ENCODE measurements at regions not wholly inside any gene's neighbourhood (a gene's known extent, or its start where the extent isn't known, plus 50 kb on each side); places are given as distances from the start of the nearest gene placed in this dataset.

GRCh38 chr2:220473611-220474010 is 846.2 kb downstream of the SLC4A3 start:
- Histone ChIP-seq H3K9me3 (ENCODE audit: control insufficient read depth in 2 of 2, low read length in 2 of 2) (no peaks in the 10 kb centered on the region), H3K4me1 (ENCODE audit: control insufficient read depth in 2 of 2, insufficient read depth in 2 of 2, low read length in 2 of 2) (no peaks in the 10 kb centered on the region), H3K9ac (ENCODE audit: low read depth in 1 of 2, low read length in 2 of 2) (no peak overlapping the region), H3K27me3 (ENCODE audit: control insufficient read depth in 2 of 2, insufficient read depth in 2 of 2, low read length in 2 of 2) (no peaks in the 10 kb centered on the region), H3K36me3 (ENCODE audit: control insufficient read depth in 2 of 2, insufficient read depth in 2 of 2, low read length in 2 of 2) (no peaks in the 10 kb centered on the region), H3K27ac (ENCODE audit: low read depth in 2 of 2, low read length in 2 of 2) (no peak overlapping the region), H3K4me3 (ENCODE audit: low read length in 2 of 2) (no peak overlapping the region)

- no peaks in the 10 kb centered on the region for H3K36me3 ChIP-seq (ENCODE audit: control insufficient read depth in 2 of 2, insufficient read depth in 2 of 2, low read length in 2 of 2)
These were observed 849.4 kb downstream of the SLC4A3 start for GRCh38 chr2:220476877-220477276.

GRCh38 chr2:220478305-220479058 is 851.1 kb downstream of the SLC4A3 start:
- Histone ChIP-seq H3K27me3 (ENCODE audit: control insufficient read depth in 2 of 2, insufficient read depth in 2 of 2, low read length in 2 of 2) (no peaks in the 10 kb centered on the region), H3K4me3 (ENCODE audit: low read length in 2 of 2) (no peak overlapping the region), H3K27ac (ENCODE audit: low read depth in 2 of 2, low read length in 2 of 2) (no peak overlapping the region), H3K4me1 (ENCODE audit: control insufficient read depth in 2 of 2, insufficient read depth in 2 of 2, low read length in 2 of 2) (no peaks in the 10 kb centered on the region), H3K36me3 (ENCODE audit: control insufficient read depth in 2 of 2, insufficient read depth in 2 of 2, low read length in 2 of 2) (no peaks in the 10 kb centered on the region), H3K9ac (ENCODE audit: low read depth in 1 of 2, low read length in 2 of 2) (no peak overlapping the region), H3K9me3 (ENCODE audit: control insufficient read depth in 2 of 2, low read length in 2 of 2) (no peaks in the 10 kb centered on the region)

More at GRCh38 chr2:220476877-220477276, 849.4 kb downstream of the SLC4A3 start:
- Histone ChIP-seq H3K27ac (ENCODE audit: low read depth in 2 of 2, low read length in 2 of 2) (no peak overlapping the region), H3K4me1 (ENCODE audit: control insufficient read depth in 2 of 2, insufficient read depth in 2 of 2, low read length in 2 of 2) (no peaks in the 10 kb centered on the region), H3K9me3 (ENCODE audit: control insufficient read depth in 2 of 2, low read length in 2 of 2) (no peaks in the 10 kb centered on the region), H3K9ac (ENCODE audit: low read depth in 1 of 2, low read length in 2 of 2) (no peak overlapping the region), H3K4me3 (ENCODE audit: low read length in 2 of 2) (no peak overlapping the region), H3K27me3 (ENCODE audit: control insufficient read depth in 2 of 2, insufficient read depth in 2 of 2, low read length in 2 of 2) (no peaks in the 10 kb centered on the region)

GRCh38 chr2:220482716-220483115 is 855.3 kb downstream of the SLC4A3 start:
- H3K27ac ChIP-seq (ENCODE audit: low read depth in 2 of 2, low read length in 2 of 2) = no peak overlapping the region
- no peaks in the 10 kb centered on the region for H3K27me3 ChIP-seq (ENCODE audit: control insufficient read depth in 2 of 2, insufficient read depth in 2 of 2, low read length in 2 of 2)
- H3K9me3 ChIP-seq (ENCODE audit: control insufficient read depth in 2 of 2, low read length in 2 of 2) = no peaks in the 10 kb centered on the region

GRCh38 chr2:220489121-220489520 is 861.7 kb downstream of the SLC4A3 start:
- Histone ChIP-seq H3K4me1 (ENCODE audit: control insufficient read depth in 2 of 2, insufficient read depth in 2 of 2, low read length in 2 of 2) (no peaks in the 10 kb centered on the region), H3K9me3 (ENCODE audit: control insufficient read depth in 2 of 2, low read length in 2 of 2) (no peaks in the 10 kb centered on the region), H3K36me3 (ENCODE audit: control insufficient read depth in 2 of 2, insufficient read depth in 2 of 2, low read length in 2 of 2) (no peaks in the 10 kb centered on the region), H3K4me3 (ENCODE audit: low read length in 2 of 2) (no peak overlapping the region), H3K27ac (ENCODE audit: low read depth in 2 of 2, low read length in 2 of 2) (no peak overlapping the region), H3K27me3 (ENCODE audit: control insufficient read depth in 2 of 2, insufficient read depth in 2 of 2, low read length in 2 of 2) (no peaks in the 10 kb centered on the region), H3K9ac (ENCODE audit: low read depth in 1 of 2, low read length in 2 of 2) (no peak overlapping the region)

More at GRCh38 chr2:220482716-220483115, 855.3 kb downstream of the SLC4A3 start:
- H3K36me3 ChIP-seq (ENCODE audit: control insufficient read depth in 2 of 2, insufficient read depth in 2 of 2, low read length in 2 of 2) = no peaks in the 10 kb centered on the region
- no peaks in the 10 kb centered on the region for H3K4me1 ChIP-seq (ENCODE audit: control insufficient read depth in 2 of 2, insufficient read depth in 2 of 2, low read length in 2 of 2)
- H3K9ac ChIP-seq (ENCODE audit: low read depth in 1 of 2, low read length in 2 of 2) = no peak overlapping the region
- no peak overlapping the region for H3K4me3 ChIP-seq (ENCODE audit: low read length in 2 of 2)

- no peaks in the 10 kb centered on the region for H3K9me3 ChIP-seq (ENCODE audit: control insufficient read depth in 2 of 2, low read length in 2 of 2)
- H3K36me3 ChIP-seq (ENCODE audit: control insufficient read depth in 2 of 2, insufficient read depth in 2 of 2, low read length in 2 of 2) = no peaks in the 10 kb centered on the region
- no peak overlapping the region for H3K9ac ChIP-seq (ENCODE audit: low read depth in 1 of 2, low read length in 2 of 2)
- no peaks in the 10 kb centered on the region for H3K27me3 ChIP-seq (ENCODE audit: control insufficient read depth in 2 of 2, insufficient read depth in 2 of 2, low read length in 2 of 2)
- no peaks in the 10 kb centered on the region for H3K4me1 ChIP-seq (ENCODE audit: control insufficient read depth in 2 of 2, insufficient read depth in 2 of 2, low read length in 2 of 2)
- H3K27ac ChIP-seq (ENCODE audit: low read depth in 2 of 2, low read length in 2 of 2) = no peak overlapping the region
- no peak overlapping the region for H3K4me3 ChIP-seq (ENCODE audit: low read length in 2 of 2)
These were observed 864.2 kb downstream of the SLC4A3 start for GRCh38 chr2:220491670-220492069.

GRCh38 chr2:220493871-220494525 is 866.6 kb downstream of the SLC4A3 start:
- H3K36me3 ChIP-seq (ENCODE audit: control insufficient read depth in 2 of 2, insufficient read depth in 2 of 2, low read length in 2 of 2) = no peaks in the 10 kb centered on the region
- H3K27ac ChIP-seq (ENCODE audit: low read depth in 2 of 2, low read length in 2 of 2) = no peak overlapping the region
- H3K9me3 ChIP-seq (ENCODE audit: control insufficient read depth in 2 of 2, low read length in 2 of 2) = no peaks in the 10 kb centered on the region

GRCh38 chr2:220496513-220496912 is 869.1 kb downstream of the SLC4A3 start:
- no peaks in the 10 kb centered on the region for H3K27me3 ChIP-seq (ENCODE audit: control insufficient read depth in 2 of 2, insufficient read depth in 2 of 2, low read length in 2 of 2)
- H3K4me1 ChIP-seq (ENCODE audit: control insufficient read depth in 2 of 2, insufficient read depth in 2 of 2, low read length in 2 of 2) = no peaks in the 10 kb centered on the region
- no peak overlapping the region for H3K4me3 ChIP-seq (ENCODE audit: low read length in 2 of 2)
- H3K9ac ChIP-seq (ENCODE audit: low read depth in 1 of 2, low read length in 2 of 2) = no peak overlapping the region
- H3K36me3 ChIP-seq (ENCODE audit: control insufficient read depth in 2 of 2, insufficient read depth in 2 of 2, low read length in 2 of 2) = no peaks in the 10 kb centered on the region
- no peak overlapping the region for H3K27ac ChIP-seq (ENCODE audit: low read depth in 2 of 2, low read length in 2 of 2)
- no peaks in the 10 kb centered on the region for H3K9me3 ChIP-seq (ENCODE audit: control insufficient read depth in 2 of 2, low read length in 2 of 2)

More at GRCh38 chr2:220493871-220494525, 866.6 kb downstream of the SLC4A3 start:
- Histone ChIP-seq H3K9ac (ENCODE audit: low read depth in 1 of 2, low read length in 2 of 2) (no peak overlapping the region), H3K4me1 (ENCODE audit: control insufficient read depth in 2 of 2, insufficient read depth in 2 of 2, low read length in 2 of 2) (no peaks in the 10 kb centered on the region), H3K4me3 (ENCODE audit: low read length in 2 of 2) (no peak overlapping the region), H3K27me3 (ENCODE audit: control insufficient read depth in 2 of 2, insufficient read depth in 2 of 2, low read length in 2 of 2) (no peaks in the 10 kb centered on the region)

GRCh38 chr2:220499225-220499624 is 871.8 kb downstream of the SLC4A3 start:
- Histone ChIP-seq H3K9me3 (ENCODE audit: control insufficient read depth in 2 of 2, low read length in 2 of 2) (no peaks in the 10 kb centered on the region), H3K27ac (ENCODE audit: low read depth in 2 of 2, low read length in 2 of 2) (no peak overlapping the region), H3K4me1 (ENCODE audit: control insufficient read depth in 2 of 2, insufficient read depth in 2 of 2, low read length in 2 of 2) (no peaks in the 10 kb centered on the region), H3K36me3 (ENCODE audit: control insufficient read depth in 2 of 2, insufficient read depth in 2 of 2, low read length in 2 of 2) (no peaks in the 10 kb centered on the region), H3K27me3 (ENCODE audit: control insufficient read depth in 2 of 2, insufficient read depth in 2 of 2, low read length in 2 of 2) (no peaks in the 10 kb centered on the region), H3K9ac (ENCODE audit: low read depth in 1 of 2, low read length in 2 of 2) (no peak overlapping the region), H3K4me3 (ENCODE audit: low read length in 2 of 2) (no peak overlapping the region)

- H3K4me3 ChIP-seq (ENCODE audit: low read length in 2 of 2) = no peak overlapping the region
- H3K27ac ChIP-seq (ENCODE audit: low read depth in 2 of 2, low read length in 2 of 2) = no peak overlapping the region
- no peaks in the 10 kb centered on the region for H3K4me1 ChIP-seq (ENCODE audit: control insufficient read depth in 2 of 2, insufficient read depth in 2 of 2, low read length in 2 of 2)
- H3K36me3 ChIP-seq (ENCODE audit: control insufficient read depth in 2 of 2, insufficient read depth in 2 of 2, low read length in 2 of 2) = no peaks in the 10 kb centered on the region
- no peaks in the 10 kb centered on the region for H3K9me3 ChIP-seq (ENCODE audit: control insufficient read depth in 2 of 2, low read length in 2 of 2)
- H3K27me3 ChIP-seq (ENCODE audit: control insufficient read depth in 2 of 2, insufficient read depth in 2 of 2, low read length in 2 of 2) = no peaks in the 10 kb centered on the region
- no peak overlapping the region for H3K9ac ChIP-seq (ENCODE audit: low read depth in 1 of 2, low read length in 2 of 2)
These were observed 875.1 kb downstream of the SLC4A3 start for GRCh38 chr2:220502539-220502938.

All from mucosa of rectum (tissue), 2 donors.